Activated T-cell treated with anti-CD3 and anti-CD28 coated beads, Interleukin-2, amount 50 U/mL, for 4 hours (primary cell): ENCODE measurements at regions not wholly inside any gene's neighbourhood (a gene's known extent, or its start where the extent isn't known, plus 50 kb on each side); places are given as distances from the start of the nearest gene placed in this dataset.

Experiments
- ATAC-seq, 2 donors: fragments of 200-7000 bp; cut with Tn5 transposase; one replicate each; pipeline ENCODE4 v1.10.0; 2021
- DNase-seq: peaks from one replicate; pipeline ENCODE4 v3.0.0-alpha.2; 2020
- H3K27me3 Mint-ChIP-seq: one replicate; pipeline ENCODE4 v1.8.0; 2021; ENCODE audit warnings: low read depth, mixed read lengths
- H3K36me3 Mint-ChIP-seq: one replicate; pipeline ENCODE4 v1.8.0; 2022; ENCODE audit warnings: mixed read lengths; ENCODE audit not compliant: insufficient read depth
- H3K4me1 Mint-ChIP-seq: one replicate; pipeline ENCODE4 v1.8.0; 2021; ENCODE audit warnings: low read depth, mixed read lengths
- H3K4me3 Mint-ChIP-seq: one replicate; pipeline ENCODE4 v1.8.0; 2021; ENCODE audit warnings: mild to moderate bottlenecking, moderate library complexity, mixed read lengths
- H3K9me3 Mint-ChIP-seq: one replicate; pipeline ENCODE4 v1.8.0; 2021; ENCODE audit warnings: mixed read lengths

GRCh38 chr5:14063691-14064090 is 79.5 kb upstream of the TRIO start:
- DNase-seq (no peak), ATAC-seq (no peak)
- Mint-ChIP-seq H3K9me3 (peaks cover 11% of the 10 kb centered on the region), H3K4me3 (no peak overlapping the region), H3K36me3 (no peaks in the 10 kb centered on the region), H3K27me3 (no peaks in the 10 kb centered on the region), H3K4me1 (no peaks in the 10 kb centered on the region)

GRCh38 chr5:14063138-14063537 is 80.0 kb upstream of the TRIO start:
- H3K36me3 Mint-ChIP-seq = no peaks in the 10 kb centered on the region
- H3K27me3 Mint-ChIP-seq = no peaks in the 10 kb centered on the region
- no peak for ATAC-seq
- H3K9me3 Mint-ChIP-seq = peaks cover 11% of the 10 kb centered on the region
- no peak for DNase-seq
- no peak overlapping the region for H3K4me3 Mint-ChIP-seq
- no peaks in the 10 kb centered on the region for H3K4me1 Mint-ChIP-seq

- Mint-ChIP-seq H3K9me3 (peaks cover 11% of the 10 kb centered on the region), H3K4me1 (no peaks in the 10 kb centered on the region), H3K27me3 (no peaks in the 10 kb centered on the region), H3K36me3 (no peaks in the 10 kb centered on the region), H3K4me3 (no peak overlapping the region)
- ATAC-seq (no peak), DNase-seq (no peak)
Measured at GRCh38 chr5:14062178-14062577, 81.0 kb upstream of the TRIO start.

DNA sequence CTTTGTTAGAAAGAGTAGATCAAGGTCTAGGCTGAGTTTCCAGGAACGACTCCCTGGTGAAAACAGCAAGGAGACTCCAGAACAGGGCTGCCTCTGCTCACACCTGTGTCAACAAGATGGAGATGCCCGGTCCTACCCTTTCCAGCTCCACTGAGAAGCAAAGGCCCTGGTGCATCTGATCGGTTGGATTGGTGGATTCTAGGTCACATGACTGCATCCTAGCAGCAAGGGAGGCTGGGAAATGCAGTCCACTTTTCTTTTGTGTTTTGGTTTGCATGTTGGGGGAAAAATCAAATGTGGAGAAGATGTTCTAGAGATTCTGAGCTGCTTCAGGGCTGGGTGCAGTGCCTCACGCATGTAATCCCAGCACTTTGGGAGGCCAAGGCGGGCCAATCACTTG is 82.0 kb upstream of the TRIO start:
- Mint-ChIP-seq H3K36me3 (no peaks in the 10 kb centered on the region), H3K9me3 (peaks cover 11% of the 10 kb centered on the region), H3K27me3 (no peaks in the 10 kb centered on the region), H3K4me3 (no peak overlapping the region), H3K4me1 (no peaks in the 10 kb centered on the region)
- ATAC-seq (no peak), DNase-seq (no peak)

DNA sequence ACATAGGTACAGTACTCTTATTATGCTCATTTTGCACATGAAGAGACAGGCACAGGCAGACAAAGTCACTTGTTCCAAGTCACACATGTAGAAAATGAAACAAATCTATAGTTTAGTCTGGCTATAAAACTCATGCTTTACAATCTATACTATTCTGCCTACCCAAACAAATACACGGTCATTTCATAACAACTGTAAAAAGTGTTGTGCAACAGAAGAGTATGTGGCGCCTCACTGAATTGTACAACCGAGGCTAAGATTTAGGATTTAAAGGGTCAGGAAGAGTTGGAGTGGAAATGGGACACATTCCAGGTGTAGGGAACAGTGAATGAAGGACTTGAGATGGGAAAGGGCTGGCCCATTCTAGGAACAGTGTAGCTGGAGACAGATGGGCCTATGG is 82.9 kb upstream of the TRIO start:
- Mint-ChIP-seq H3K27me3 (no peaks in the 10 kb centered on the region), H3K4me1 (no peaks in the 10 kb centered on the region), H3K9me3 (peaks cover 11% of the 10 kb centered on the region), H3K4me3 (no peak overlapping the region), H3K36me3 (no peaks in the 10 kb centered on the region)
- ATAC-seq (no peak), DNase-seq (no peak)

- Mint-ChIP-seq H3K4me1 (no peaks in the 10 kb centered on the region), H3K27me3 (no peaks in the 10 kb centered on the region), H3K9me3 (peaks cover 11% of the 10 kb centered on the region), H3K36me3 (no peaks in the 10 kb centered on the region), H3K4me3 (no peak overlapping the region)
- ATAC-seq (no peak), DNase-seq (no peak)
Measured at GRCh38 chr5:14059810-14060209, 83.3 kb upstream of the TRIO start.

- Mint-ChIP-seq H3K4me3 (no peak overlapping the region), H3K9me3 (peaks cover 11% of the 10 kb centered on the region), H3K4me1 (no peaks in the 10 kb centered on the region), H3K36me3 (no peaks in the 10 kb centered on the region), H3K27me3 (no peaks in the 10 kb centered on the region)
- ATAC-seq (no peak), DNase-seq (no peak)
Measured at GRCh38 chr5:14057289-14057688, 85.9 kb upstream of the TRIO start.

DNA sequence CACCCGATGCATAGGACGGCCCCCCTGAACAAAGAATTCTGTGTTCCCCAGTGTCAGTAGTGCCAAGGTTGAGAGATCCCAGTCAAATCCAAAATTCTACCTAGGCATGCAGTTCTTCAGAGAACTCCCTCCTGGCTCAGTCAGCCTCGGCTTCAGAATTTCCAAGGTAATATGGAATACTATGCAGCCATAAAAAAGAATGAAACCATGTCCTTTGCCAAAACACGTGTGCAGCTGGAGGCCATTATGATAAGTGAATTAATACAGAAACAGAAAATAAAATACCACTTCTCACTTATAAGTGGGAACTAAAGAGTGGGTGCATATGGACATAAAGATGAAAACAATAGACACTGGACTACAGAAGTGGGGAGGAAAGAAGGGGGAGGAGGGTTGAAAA is 87.1 kb upstream of the TRIO start:
- Mint-ChIP-seq H3K9me3 (peaks cover 9% of the 10 kb centered on the region), H3K4me3 (no peak overlapping the region), H3K27me3 (no peaks in the 10 kb centered on the region), H3K4me1 (no peaks in the 10 kb centered on the region), H3K36me3 (no peaks in the 10 kb centered on the region)
- ATAC-seq (no peak), DNase-seq (no peak)

DNA sequence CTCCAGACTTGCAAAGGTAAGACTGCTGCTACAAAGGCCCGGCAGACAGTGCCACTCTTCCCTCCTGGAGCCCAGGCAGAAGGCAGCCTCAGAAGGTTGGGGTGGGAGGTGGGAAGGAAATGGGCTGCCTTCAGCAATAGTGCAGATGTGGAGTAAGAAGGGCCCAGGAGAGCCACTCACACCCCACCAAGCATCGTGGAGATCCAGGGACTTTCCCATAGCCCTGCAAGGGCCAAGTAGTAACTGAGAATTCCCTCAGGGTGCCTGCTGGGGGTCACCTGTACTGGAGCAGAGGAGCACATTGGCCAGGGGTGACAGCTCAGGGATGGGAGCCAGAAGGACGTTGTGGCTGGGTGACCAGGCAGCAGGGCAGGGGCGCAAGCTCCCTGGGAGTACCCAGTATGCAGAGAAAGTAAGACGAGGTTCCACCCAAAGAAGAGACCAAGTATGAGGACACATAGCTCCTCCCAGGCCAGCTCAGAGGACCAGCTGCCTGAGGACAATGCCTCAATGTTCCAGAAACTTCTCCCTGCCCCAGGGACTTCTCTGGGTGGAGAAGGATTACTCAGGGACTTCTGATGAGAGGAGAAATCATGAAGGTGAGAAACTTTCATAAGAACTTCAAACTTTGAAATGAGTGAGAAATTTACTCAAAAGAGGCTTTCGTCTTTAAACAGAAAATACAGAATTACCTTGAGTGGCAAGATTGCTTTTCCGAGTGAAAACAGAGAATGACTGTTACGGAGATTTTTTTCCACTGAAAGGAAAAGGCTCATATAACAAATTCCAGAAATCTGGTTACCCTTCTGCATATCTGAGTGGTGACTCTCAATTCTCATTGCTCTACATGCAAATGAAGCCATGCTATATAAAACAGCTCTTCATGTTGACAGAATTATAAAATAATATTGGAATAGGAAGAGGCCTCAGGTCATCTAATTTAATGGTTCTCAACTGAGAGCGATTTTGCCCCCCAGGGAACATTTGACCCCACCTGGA is 87.9 kb upstream of the TRIO start:
- no peak for ATAC-seq
- Mint-ChIP-seq H3K9me3 (peaks cover 2% of the 10 kb centered on the region), H3K4me1 (no peaks in the 10 kb centered on the region), H3K36me3 (no peaks in the 10 kb centered on the region), H3K4me3 (no peak overlapping the region), H3K27me3 (no peaks in the 10 kb centered on the region)
- DNase-seq = no peak

DNA sequence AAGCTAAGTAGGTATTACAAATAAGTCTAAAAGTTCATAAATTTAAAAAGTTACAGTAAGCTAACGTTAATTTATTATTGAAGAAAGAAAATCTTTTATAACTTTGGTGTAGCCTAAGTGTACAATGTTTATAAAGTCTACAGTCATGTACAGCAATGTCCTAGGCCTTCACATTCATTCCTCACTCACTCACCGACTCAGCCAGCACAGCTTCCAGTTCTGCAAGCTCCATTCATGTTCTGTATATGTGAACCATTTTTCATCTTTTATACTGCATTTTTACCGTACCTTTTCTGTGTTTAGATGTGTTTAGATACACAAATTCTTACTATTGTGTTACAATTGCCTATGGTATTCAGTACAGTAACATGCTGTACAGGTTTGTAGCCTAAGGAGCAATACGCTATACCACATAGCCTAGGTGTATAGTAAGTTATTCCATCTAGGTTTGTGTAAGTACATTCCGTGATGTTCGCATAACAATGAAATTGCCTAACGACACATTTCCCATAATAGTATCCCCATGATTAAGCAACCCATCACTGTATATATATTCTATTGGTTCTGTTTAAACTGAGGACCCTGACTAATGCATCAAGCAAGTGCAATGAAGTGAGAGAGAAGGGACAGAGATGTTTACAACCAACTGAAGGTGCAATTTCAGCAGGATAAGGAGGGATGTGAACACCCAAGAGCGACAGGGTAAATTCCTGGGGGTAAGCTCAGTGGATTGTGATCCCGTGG is 88.9 kb upstream of the TRIO start:
- no peaks in the 10 kb centered on the region for H3K27me3 Mint-ChIP-seq
- DNase-seq = no peak
- no peaks in the 10 kb centered on the region for H3K4me1 Mint-ChIP-seq
- ATAC-seq = no peak
- no peaks in the 10 kb centered on the region for H3K36me3 Mint-ChIP-seq
- H3K9me3 Mint-ChIP-seq = no peaks in the 10 kb centered on the region
- H3K4me3 Mint-ChIP-seq = no peak overlapping the region

- DNase-seq (no peak), ATAC-seq (no peak)
- H3K27me3 Mint-ChIP-seq = peaks cover 2% of the 10 kb centered on the region
- no peaks in the 10 kb centered on the region for H3K4me1 Mint-ChIP-seq
- no peaks in the 10 kb centered on the region for H3K36me3 Mint-ChIP-seq
- no peak overlapping the region for H3K4me3 Mint-ChIP-seq
- H3K9me3 Mint-ChIP-seq = no peaks in the 10 kb centered on the region
Measured at GRCh38 chr5:14050821-14051220, 92.3 kb upstream of the TRIO start.

GRCh38 chr5:14048434-14048833 is 94.7 kb upstream of the TRIO start:
- no peak for ATAC-seq
- H3K4me1 Mint-ChIP-seq = no peaks in the 10 kb centered on the region
- peaks cover 2% of the 10 kb centered on the region for H3K27me3 Mint-ChIP-seq
- H3K36me3 Mint-ChIP-seq = no peaks in the 10 kb centered on the region
- no peaks in the 10 kb centered on the region for H3K9me3 Mint-ChIP-seq
- H3K4me3 Mint-ChIP-seq = no peak overlapping the region
- no peak for DNase-seq

DNA sequence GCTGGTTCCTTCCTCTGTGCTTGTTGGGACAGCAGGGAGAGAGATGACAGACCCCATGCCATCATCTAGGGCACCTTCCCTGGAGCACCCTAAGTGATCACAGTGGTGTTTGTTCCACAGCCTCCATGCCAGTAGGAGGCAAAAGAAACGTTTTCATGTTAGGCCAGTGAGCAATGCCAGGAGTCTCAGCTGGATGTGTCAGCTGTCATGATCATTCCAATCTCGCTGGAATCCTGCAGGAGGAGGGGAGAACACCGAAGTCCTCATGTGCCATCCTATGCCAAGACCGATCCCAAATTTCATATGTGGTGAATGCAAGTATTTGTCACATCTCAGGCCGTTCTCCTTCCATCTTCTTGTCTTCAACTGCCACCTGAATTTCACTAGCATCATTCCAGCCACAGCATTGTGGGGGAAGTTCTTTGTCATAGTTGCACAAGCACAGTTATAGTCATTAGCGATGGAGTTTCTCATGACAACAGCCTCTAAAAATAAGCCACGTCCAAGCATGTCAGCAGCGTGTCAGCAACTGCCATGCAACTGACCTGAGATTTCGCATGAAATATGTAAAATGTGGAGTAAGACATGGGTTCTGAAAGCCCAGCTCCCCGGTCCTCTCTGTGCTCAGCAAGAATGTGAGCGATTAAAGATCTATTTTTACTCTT is 97.2 kb upstream of the DNAH5 start:
- peaks cover 2% of the 10 kb centered on the region for H3K27me3 Mint-ChIP-seq
- no peaks in the 10 kb centered on the region for H3K36me3 Mint-ChIP-seq
- H3K4me3 Mint-ChIP-seq = no peak overlapping the region
- ATAC-seq = no peak
- H3K9me3 Mint-ChIP-seq = no peaks in the 10 kb centered on the region
- H3K4me1 Mint-ChIP-seq = no peaks in the 10 kb centered on the region
- no peak for DNase-seq

- H3K36me3 Mint-ChIP-seq = no peaks in the 10 kb centered on the region
- H3K9me3 Mint-ChIP-seq = no peaks in the 10 kb centered on the region
- H3K4me3 Mint-ChIP-seq = no peak overlapping the region
Measured at GRCh38 chr5:14040542-14040941, 96.1 kb upstream of the DNAH5 start.

More at GRCh38 chr5:14040542-14040941, 96.1 kb upstream of the DNAH5 start:
- no peak for ATAC-seq
- Mint-ChIP-seq H3K4me1 (peaks cover 2% of the 10 kb centered on the region), H3K27me3 (no peaks in the 10 kb centered on the region)
- no peak for DNase-seq
